ENCODE measurements at regions not wholly inside any gene's neighbourhood (a gene's known extent, or its start where the extent isn't known, plus 50 kb on each side); places are given as distances from the start of the nearest gene placed in this dataset.

DNA sequence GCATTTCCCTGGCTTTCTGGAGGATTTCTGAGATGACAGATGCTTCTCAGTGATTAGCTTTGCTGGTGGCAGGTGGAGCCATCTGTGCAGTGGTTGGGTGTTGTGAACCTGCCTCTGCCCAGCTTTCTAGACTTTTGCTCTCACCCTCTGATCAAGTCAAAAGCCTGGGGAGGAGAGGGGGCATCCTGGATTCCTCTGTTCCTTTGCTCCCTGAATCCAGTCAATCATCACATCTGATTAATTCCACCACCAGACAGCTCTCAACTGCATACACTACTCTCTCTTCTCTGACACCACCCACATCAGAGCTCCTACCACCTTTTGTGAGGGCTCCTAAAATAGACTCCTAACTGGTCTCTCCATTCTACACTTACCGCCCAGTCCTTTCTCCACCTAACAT lies 283.5 kb downstream of the WDR11 start:
- no CpG with 5 or more reads among the region's 1 CpG for WGBS (ENCODE audit: insufficient coverage)
- CTCF ChIA-PET = no interaction called here
- H3K4me2 ChIP-seq (replicated peaks; ENCODE audit: low read depth, low read length, poor library complexity, severe bottlenecking) = no peak overlapping the region

GRCh38 chr10:121135512-121135911 lies 284.4 kb downstream of the WDR11 start:
- peaks cover 3% of the 10 kb centered on the region for H3K9me3 Mint-ChIP-seq (ENCODE audit: insufficient read depth)
- H3K27ac Mint-ChIP-seq = no peak overlapping the region
- Histone ChIP-seq H3K9ac (ENCODE audit: low read length) (no peak overlapping the region), H3K4me3 (ENCODE audit: control extremely low read depth in 1 of 5, extremely low read depth in 1 of 5, insufficient read depth in 1 of 5, low read depth in 2 of 5, low read length in 4 of 5) (no peak overlapping the region), H3K36me3 (replicated peaks in 1 of 2; ENCODE audit: control extremely low read depth in 1 of 2, control insufficient read depth in 1 of 2, extremely low read depth in 1 of 2, insufficient read depth in 2 of 2, low read length in 1 of 2) (no peaks in the 10 kb centered on the region), H2AFZ (ENCODE audit: insufficient read depth, low read depth, low read length, poor library complexity, severe bottlenecking) (no peak overlapping the region), H3K4me1 (ENCODE audit: control insufficient read depth in 2 of 2, insufficient read depth in 2 of 2, low read length in 2 of 2) (no peaks in the 10 kb centered on the region), H3K9me3 (ENCODE audit: control extremely low read depth in 1 of 3, control insufficient read depth in 2 of 3, insufficient read depth in 1 of 3, low read length in 2 of 3) (peaks cover 0 to 12% (median 0%) of the 10 kb centered on the region in 3 donors), H3K79me2 (ENCODE audit: control insufficient read depth, insufficient read depth, low read length) (no peaks in the 10 kb centered on the region), H3K27ac (ENCODE audit: low read length in 2 of 2) (no peak overlapping the region), H3K27me3 (replicated peaks in 1 of 4; ENCODE audit: control extremely low read depth in 1 of 4, control insufficient read depth in 3 of 4, insufficient read depth in 4 of 4, low read length in 3 of 4) (no peaks in the 10 kb centered on the region), H3K4me2 (replicated peaks; ENCODE audit: low read depth, low read length, poor library complexity, severe bottlenecking) (no peak overlapping the region), H4K20me1 (ENCODE audit: control insufficient read depth, insufficient read depth, low read length, poor library complexity, severe bottlenecking) (no peaks in the 10 kb centered on the region)
- CTCF ChIA-PET = no interaction called here
- no peak for ATAC-seq (ENCODE audit: low read depth)
- H3K27me3 Mint-ChIP-seq = peaks cover 4% of the 10 kb centered on the region
- no peak for DNase-seq
- H3K4me3 Mint-ChIP-seq = no peak overlapping the region
- POLR2A ChIA-PET = no interaction called here
- H3K4me1 Mint-ChIP-seq = no peaks in the 10 kb centered on the region
- intact Hi-C loops (cut with micrococcal nuclease) = no loop called here
- TF ChIP-seq EZH2 (IDR thresholded peaks at IDR 0.05; ENCODE audit: borderline replicate concordance, insufficient read depth, low read depth, low read length, poor library complexity, severe bottlenecking) (no peak), CTCF (IDR thresholded peaks at IDR 0.05) (no peak)
- no CpG with 5 or more reads among the region's 4 CpGs for WGBS (ENCODE audit: insufficient coverage)

More for the DNA sequence above, 283.5 kb downstream of the WDR11 start:
- H3K36me3 ChIP-seq (replicated peaks in 1 of 2; ENCODE audit: control extremely low read depth in 1 of 2, control insufficient read depth in 1 of 2, extremely low read depth in 1 of 2, insufficient read depth in 2 of 2, low read length in 1 of 2) = no peaks in the 10 kb centered on the region
- peaks cover 0 to 9% (median 0%) of the 10 kb centered on the region in 3 donors for H3K9me3 ChIP-seq (ENCODE audit: control extremely low read depth in 1 of 3, control insufficient read depth in 2 of 3, insufficient read depth in 1 of 3, low read length in 2 of 3)
- DNase-seq = no peak
- H3K4me1 ChIP-seq (ENCODE audit: control insufficient read depth in 2 of 2, insufficient read depth in 2 of 2, low read length in 2 of 2) = no peaks in the 10 kb centered on the region
- Mint-ChIP-seq H3K27ac (no peak overlapping the region), H3K9me3 (ENCODE audit: insufficient read depth) (peaks cover 3% of the 10 kb centered on the region), H3K4me1 (no peaks in the 10 kb centered on the region), H3K4me3 (no peak overlapping the region), H3K27me3 (peaks cover 4% of the 10 kb centered on the region)
- intact Hi-C loops (cut with micrococcal nuclease) = no loop called here
- no peaks in the 10 kb centered on the region for H3K79me2 ChIP-seq (ENCODE audit: control insufficient read depth, insufficient read depth, low read length)
- no peak for ATAC-seq (ENCODE audit: low read depth)
- TF ChIP-seq CTCF (IDR thresholded peaks at IDR 0.05) (no peak), EZH2 (IDR thresholded peaks at IDR 0.05; ENCODE audit: borderline replicate concordance, insufficient read depth, low read depth, low read length, poor library complexity, severe bottlenecking) (no peak)
- H3K27me3 ChIP-seq (replicated peaks in 1 of 4; ENCODE audit: control extremely low read depth in 1 of 4, control insufficient read depth in 3 of 4, insufficient read depth in 4 of 4, low read length in 3 of 4) = no peaks in the 10 kb centered on the region
- no peak overlapping the region for H3K27ac ChIP-seq (ENCODE audit: low read length in 2 of 2)
- no peak overlapping the region for H3K9ac ChIP-seq (ENCODE audit: low read length)
- no peak overlapping the region for H3K4me3 ChIP-seq (ENCODE audit: control extremely low read depth in 1 of 5, extremely low read depth in 1 of 5, insufficient read depth in 1 of 5, low read depth in 2 of 5, low read length in 4 of 5)
- H2AFZ ChIP-seq (ENCODE audit: insufficient read depth, low read depth, low read length, poor library complexity, severe bottlenecking) = no peak overlapping the region
- POLR2A ChIA-PET = no interaction called here
- H4K20me1 ChIP-seq (ENCODE audit: control insufficient read depth, insufficient read depth, low read length, poor library complexity, severe bottlenecking) = no peaks in the 10 kb centered on the region

All from B cell (primary cell).